GM13977 (cell line): ENCODE measurements at regions not wholly inside any gene's neighbourhood (a gene's known extent, or its start where the extent isn't known, plus 50 kb on each side); places are given as distances from the start of the nearest gene placed in this dataset.

Experiments
- DNase-seq: peaks from one replicate; pipeline ENCODE4 v3.0.0; 2012; ENCODE audit warnings: low spot score
- CTCF ChIP-seq: IDR thresholded peaks from 2 replicates; pipeline ENCODE4 v1.5.1; 2012; ENCODE audit warnings: mild to moderate bottlenecking, control low read depth; ENCODE audit not compliant: insufficient read depth; ENCODE audit errors: extremely low read depth, missing control alignments
- in situ Hi-C: fragments of 300-500 bp; cut with MboI; formaldehyde crosslinking; loops from one replicate; pipeline ENCODE4 v1.12.0; 2022; ENCODE audit warnings: low sequenced_read_pairs, low pct_unique_long_range_greater_than_20kb, mixed read lengths, inconsistent platforms; ENCODE audit not compliant: unreplicated experiment

- no peak for DNase-seq
- in situ Hi-C loops, result no loop called here
- TF ChIP-seq CTCF, result no peak
Measured at GRCh38 chr6:21767891-21768648, 174.5 kb downstream of the SOX4 start.

GRCh38 chr6:21769405-21769861 is 175.9 kb downstream of the SOX4 start:
- in situ Hi-C loops, result no loop called here
- DNase-seq, result no peak
- TF ChIP-seq CTCF, result no peak

- TF ChIP-seq CTCF, result no peak
- in situ Hi-C loops, result no loop called here
- DNase-seq, result no peak
Measured at GRCh38 chr6:21769968-21770367, 176.4 kb downstream of the SOX4 start.

GRCh38 chr6:21771626-21772320 is 178.2 kb downstream of the SOX4 start:
- no peak for DNase-seq
- no peak for TF ChIP-seq CTCF
- in situ Hi-C loops, result no loop called here

- TF ChIP-seq CTCF, result no peak
- in situ Hi-C loops, result no loop called here
- no peak for DNase-seq
Measured at GRCh38 chr6:21772477-21772876, 178.9 kb downstream of the SOX4 start.

- DNase-seq, result no peak
- in situ Hi-C loops, result no loop called here
- no peak for TF ChIP-seq CTCF
Measured at GRCh38 chr6:21772884-21773575, 179.5 kb downstream of the SOX4 start.
